Prostate gland (tissue), 2 donors: ENCODE measurements at regions not wholly inside any gene's neighbourhood (a gene's known extent, or its start where the extent isn't known, plus 50 kb on each side); places are given as distances from the start of the nearest gene placed in this dataset.

Experiments
- DNase-seq: peaks from one replicate; pipeline ENCODE4 v3.0.0-alpha.2; 2019; ENCODE audit warnings: low spot score
- H3K27ac ChIP-seq, 2 donors: fragments of 200-600 bp; sonication (generic); 2 replicates each; pipeline ENCODE4 v1.5.1; 2017 to 2019
- H3K27me3 ChIP-seq: fragments of 200-600 bp; sonication (generic); replicated peaks from 2 replicates; pipeline ENCODE4 v1.5.1; 2019; ENCODE audit not compliant: insufficient read depth
- H3K36me3 ChIP-seq, 2 donors: fragments of 200-600 bp; sonication (generic); 1 replicate in 1 of 2; 2 replicates in 1 of 2; pipeline versions ENCODE4 v1.5.1 to v1.8.1; 2017 to 2019
- H3K4me1 ChIP-seq: fragments of 200-600 bp; sonication (generic); replicated peaks from 2 replicates; pipeline ENCODE4 v1.5.1; 2019
- H3K4me3 ChIP-seq, 2 donors: fragments of 200-600 bp; sonication (generic); 2 replicates each; pipeline ENCODE4 v1.5.1; 2017 to 2019
- H3K9me3 ChIP-seq: fragments of 200-600 bp; sonication (generic); 2 replicates; pipeline ENCODE4 v1.5.1; 2017
- POLR2A ChIP-seq: fragments of 450-650 bp; IDR thresholded peaks from one replicate; pipeline ENCODE4 v1.6.1; 2016; ENCODE audit warnings: antibody characterized with exemption, mild to moderate bottlenecking
- POLR2AphosphoS5 ChIP-seq: sonication (generic); formaldehyde crosslinking; IDR thresholded peaks from one replicate; pipeline ENCODE4 v1.6.1; 2017; ENCODE audit warnings: antibody characterized with exemption
- WGBS: methylation state at CpG from one replicate; pipeline ENCODE4 v1.1.5; 2018; 5-methylcytosine and 5-hydroxymethylcytosine counted together
- intact Hi-C: fragments of 100-400 bp; cut with DNase I; formaldehyde crosslinking; loops from one replicate; pipeline ENCODE4 v1.14.2; 2022
- TF ChIP-seq, protein P1 (sequence below), 4 experiments: fragments of 200-600 bp in 2 of 4; fragments of 450-650 bp in 2 of 4; sonication (generic) in 2 of 4; IDR thresholded peaks; 1 replicate in 3 of 4; 2 replicates in 1 of 4; pipeline ENCODE4 v1.5.1; 2016 to 2019; ENCODE audit warnings: antibody characterized with exemption in 4 of 4, mild to moderate bottlenecking in 2 of 4, moderate library complexity in 2 of 4

DNA sequence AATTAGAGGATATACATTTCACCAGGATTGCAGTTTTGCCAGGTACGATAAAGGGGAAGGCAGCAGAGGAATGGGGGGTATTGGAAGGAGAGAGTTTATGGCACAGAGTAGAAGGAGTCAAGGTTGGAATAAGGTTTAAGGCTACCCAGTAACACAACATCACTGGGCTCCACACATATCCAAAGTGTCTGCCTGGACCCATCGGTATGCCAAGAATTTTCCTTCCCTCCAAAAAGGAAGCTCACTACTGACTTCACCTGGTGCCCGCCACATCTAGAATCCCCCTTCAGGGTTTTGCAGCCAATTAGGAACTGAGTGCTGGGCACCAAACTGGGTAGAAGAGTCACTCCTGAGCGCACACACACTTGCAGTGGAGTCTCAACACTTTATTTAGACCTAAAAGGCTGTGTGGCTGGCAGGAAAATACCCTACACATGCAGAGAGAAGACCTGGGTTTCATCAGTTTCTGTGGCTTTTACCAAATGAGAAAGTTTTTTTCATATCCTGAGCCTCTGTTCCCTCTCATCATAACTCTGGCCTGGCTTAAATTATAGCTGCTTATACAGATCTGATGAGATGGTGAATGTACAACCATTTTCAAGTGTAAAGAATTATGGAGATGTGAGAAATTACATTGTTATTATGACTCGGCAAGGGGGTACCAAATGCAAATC lies 190.8 kb upstream of the LPP start:
- Histone ChIP-seq H3K4me3 (no peak overlapping the region), H3K27ac (no peak overlapping the region), H3K9me3 (no peaks in the 10 kb centered on the region), H3K36me3 (no peaks in the 10 kb centered on the region), H3K4me1 (no peaks in the 10 kb centered on the region), H3K27me3 (no peaks in the 10 kb centered on the region)
- intact Hi-C loops: no loop called here
- TF ChIP-seq POLR2A: no peak
- 95% methylated on average over 5 of the region's 5 CpGs for WGBS
- no peak for DNase-seq

DNA sequence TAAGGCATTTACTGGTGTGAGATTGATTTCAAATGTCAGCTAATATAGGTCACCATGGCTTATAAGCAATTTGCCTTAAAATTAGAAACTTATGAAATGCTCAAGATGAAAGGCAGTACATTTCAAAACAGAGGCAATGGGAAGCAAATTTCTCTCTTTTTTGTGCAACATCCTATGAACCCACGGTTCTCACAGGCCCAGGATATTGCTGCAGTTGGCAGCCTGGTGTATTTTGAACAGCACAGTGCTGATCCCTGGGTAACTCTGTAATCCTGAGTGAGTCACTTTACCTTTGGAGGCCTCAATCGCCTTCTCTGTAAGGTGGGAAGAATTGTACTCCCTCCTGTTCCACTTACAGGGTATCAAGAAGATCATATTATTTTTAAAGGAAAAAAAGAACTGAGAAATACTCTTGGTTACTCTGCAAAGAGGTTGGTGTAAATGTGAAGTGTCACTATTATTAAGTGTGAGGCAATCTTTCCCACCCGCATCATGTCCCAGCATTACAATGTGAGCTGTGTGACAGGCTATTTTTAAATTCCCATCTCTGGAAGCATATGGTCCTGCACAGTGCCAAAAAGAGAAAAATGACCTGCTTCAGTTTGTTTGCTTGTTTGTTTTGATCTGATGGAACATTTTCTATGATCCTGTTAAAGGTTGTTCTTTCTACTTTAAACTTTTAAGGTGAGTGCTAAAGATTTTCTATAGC lies 190.1 kb upstream of the LPP start:
- Histone ChIP-seq H3K27ac (no peak overlapping the region), H3K9me3 (no peaks in the 10 kb centered on the region)
- WGBS: 71% methylated on average over 3 of the region's 3 CpGs

DNA sequence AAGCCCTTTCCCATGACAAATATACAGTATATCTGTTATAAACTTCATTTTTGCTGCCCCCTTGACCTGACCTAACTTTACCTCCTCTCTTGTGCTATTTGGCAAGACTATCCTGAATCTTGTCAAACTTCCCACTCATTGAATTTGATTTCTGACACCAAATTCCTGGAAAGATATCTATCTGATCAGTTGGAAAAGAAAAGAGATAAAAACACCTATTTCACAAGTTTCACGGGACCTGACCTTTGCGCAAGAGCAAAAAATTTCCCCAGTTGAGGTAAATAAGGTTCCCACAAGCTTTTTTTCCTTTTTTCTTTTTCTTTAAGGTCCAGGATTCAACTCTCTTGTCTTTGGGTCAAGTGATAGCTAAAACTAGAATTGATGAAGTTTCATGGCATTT lies 189.2 kb upstream of the LPP start:
- WGBS: 91% methylated on average over 2 of the region's 2 CpGs
- intact Hi-C loops: no loop called here
- H3K4me1 ChIP-seq: no peaks in the 10 kb centered on the region
- no peaks in the 10 kb centered on the region for H3K9me3 ChIP-seq
- no peaks in the 10 kb centered on the region for H3K36me3 ChIP-seq
- no peak overlapping the region for H3K27ac ChIP-seq
- no peak for DNase-seq
- TF ChIP-seq POLR2AphosphoS5 (no peak), POLR2A (no peak)
- TF ChIP-seq, protein P1, sequence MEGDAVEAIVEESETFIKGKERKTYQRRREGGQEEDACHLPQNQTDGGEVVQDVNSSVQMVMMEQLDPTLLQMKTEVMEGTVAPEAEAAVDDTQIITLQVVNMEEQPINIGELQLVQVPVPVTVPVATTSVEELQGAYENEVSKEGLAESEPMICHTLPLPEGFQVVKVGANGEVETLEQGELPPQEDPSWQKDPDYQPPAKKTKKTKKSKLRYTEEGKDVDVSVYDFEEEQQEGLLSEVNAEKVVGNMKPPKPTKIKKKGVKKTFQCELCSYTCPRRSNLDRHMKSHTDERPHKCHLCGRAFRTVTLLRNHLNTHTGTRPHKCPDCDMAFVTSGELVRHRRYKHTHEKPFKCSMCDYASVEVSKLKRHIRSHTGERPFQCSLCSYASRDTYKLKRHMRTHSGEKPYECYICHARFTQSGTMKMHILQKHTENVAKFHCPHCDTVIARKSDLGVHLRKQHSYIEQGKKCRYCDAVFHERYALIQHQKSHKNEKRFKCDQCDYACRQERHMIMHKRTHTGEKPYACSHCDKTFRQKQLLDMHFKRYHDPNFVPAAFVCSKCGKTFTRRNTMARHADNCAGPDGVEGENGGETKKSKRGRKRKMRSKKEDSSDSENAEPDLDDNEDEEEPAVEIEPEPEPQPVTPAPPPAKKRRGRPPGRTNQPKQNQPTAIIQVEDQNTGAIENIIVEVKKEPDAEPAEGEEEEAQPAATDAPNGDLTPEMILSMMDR (IDR thresholded peaks at IDR 0.05): no peak
- no peaks in the 10 kb centered on the region for H3K27me3 ChIP-seq
- no peak overlapping the region for H3K4me3 ChIP-seq

More for the DNA sequence above, 190.1 kb upstream of the LPP start:
- Histone ChIP-seq H3K4me3 (no peak overlapping the region), H3K36me3 (no peaks in the 10 kb centered on the region), H3K4me1 (no peaks in the 10 kb centered on the region), H3K27me3 (no peaks in the 10 kb centered on the region)
- intact Hi-C loops: no loop called here
- DNase-seq: no peak
- TF ChIP-seq, protein P1 (IDR thresholded peaks at IDR 0.05): no peak
- TF ChIP-seq POLR2AphosphoS5 (no peak), POLR2A (no peak)

DNA sequence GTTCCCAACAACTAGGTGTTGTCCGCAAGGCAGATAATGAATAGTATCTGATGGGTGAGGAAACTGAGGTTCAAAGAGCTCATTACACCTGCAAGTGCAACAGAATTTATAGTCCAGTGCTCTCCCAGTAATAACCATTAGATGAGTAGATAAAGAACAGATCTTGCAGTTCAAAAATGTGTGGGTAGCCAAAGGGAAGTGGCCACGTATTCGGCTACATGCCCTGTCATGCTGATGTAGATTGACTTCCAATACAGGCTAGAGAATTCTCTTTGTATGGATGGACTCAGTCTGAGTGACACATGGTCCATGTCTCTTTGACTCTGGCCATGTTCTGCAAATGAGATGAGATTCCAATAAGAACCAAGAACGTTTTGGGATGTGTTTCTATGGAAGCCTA lies 187.9 kb upstream of the LPP start:
- H3K27ac ChIP-seq: no peak overlapping the region
- intact Hi-C loops: no loop called here
- no peaks in the 10 kb centered on the region for H3K36me3 ChIP-seq
- no peaks in the 10 kb centered on the region for H3K27me3 ChIP-seq
- H3K4me1 ChIP-seq: no peaks in the 10 kb centered on the region
- 53% methylated on average over 4 of the region's 4 CpGs for WGBS
- H3K9me3 ChIP-seq: no peaks in the 10 kb centered on the region
- TF ChIP-seq POLR2A (no peak), POLR2AphosphoS5 (no peak)
- TF ChIP-seq, protein P1 (IDR thresholded peaks at IDR 0.05): no peak
- no peak overlapping the region for H3K4me3 ChIP-seq
- DNase-seq: no peak

DNA sequence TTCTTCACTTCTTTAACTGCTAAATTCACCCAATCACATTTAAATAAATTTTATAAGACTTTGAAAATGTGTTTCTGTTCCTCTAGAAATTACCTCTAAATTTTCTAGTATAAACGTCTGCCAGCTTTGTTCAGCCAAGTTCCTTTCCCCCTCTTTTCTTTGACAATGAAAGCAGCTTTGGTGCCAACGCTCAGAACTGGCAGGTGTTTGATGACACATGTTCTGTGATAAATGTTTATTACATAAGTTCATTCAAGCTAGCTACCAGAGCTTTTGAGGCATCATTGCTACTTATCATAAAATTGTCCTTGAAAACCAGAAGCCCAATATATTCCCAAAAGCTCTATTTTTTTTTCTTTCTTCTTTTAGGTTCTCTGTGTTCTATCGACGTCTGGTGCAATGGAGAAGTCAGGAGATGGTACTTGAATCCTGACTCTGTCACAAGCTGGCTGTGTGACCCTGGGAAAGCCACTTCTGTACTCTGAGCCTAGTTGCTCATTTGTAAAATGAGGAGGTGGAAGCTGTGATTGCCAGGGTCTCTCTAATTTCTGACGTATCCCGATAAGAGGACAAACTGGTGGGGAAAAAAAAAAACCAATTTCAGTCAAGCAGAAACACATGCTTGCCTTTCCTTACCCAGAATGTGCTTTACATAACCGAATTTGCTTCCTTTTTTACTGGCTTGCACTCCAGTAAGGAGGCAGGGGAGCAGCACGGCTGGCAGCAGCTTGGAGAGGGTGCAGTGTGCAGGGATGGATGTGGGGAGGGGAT lies 187.1 kb upstream of the LPP start:
- Histone ChIP-seq H3K4me1 (no peaks in the 10 kb centered on the region), H3K36me3 (no peaks in the 10 kb centered on the region), H3K27ac (no peak overlapping the region), H3K27me3 (no peaks in the 10 kb centered on the region), H3K4me3 (no peak overlapping the region), H3K9me3 (no peaks in the 10 kb centered on the region)
- intact Hi-C loops: no loop called here
- TF ChIP-seq POLR2AphosphoS5 (no peak), POLR2A (no peak)
- TF ChIP-seq, protein P1 (IDR thresholded peaks at IDR 0.05): no peak
- 41% methylated on average over 8 of the region's 8 CpGs for WGBS
- no peak for DNase-seq
